AG10803 (cell line): ENCODE measurements at regions not wholly inside any gene's neighbourhood (a gene's known extent, or its start where the extent isn't known, plus 50 kb on each side); places are given as distances from the start of the nearest gene placed in this dataset.

Experiments used
- DNase-seq: peaks from one replicate; pipeline ENCODE4 v3.0.0; 2010; ENCODE audit warnings: low read depth
- H3K4me3 ChIP-seq: 2 replicates; pipeline ENCODE4 v1.5.1; 2011; ENCODE audit warnings: mild to moderate bottlenecking, low read length, control low read depth
- CTCF ChIP-seq: conservative IDR thresholded peaks from 2 replicates; pipeline ENCODE4 v1.5.1; 2011; ENCODE audit warnings: mild to moderate bottlenecking, low read length, control low read depth, inconsistent platforms

GRCh38 chr3:72354486-72354885, 493.8 kb downstream of the SHQ1 start:
- TF ChIP-seq CTCF = no peak
- DNase-seq = no peak
- H3K4me3 ChIP-seq = no peak overlapping the region

GRCh38 chr3:72353236-72354128, 494.8 kb downstream of the SHQ1 start:
- DNase-seq = no peak
- H3K4me3 ChIP-seq = no peak overlapping the region
- TF ChIP-seq CTCF = no peak

GRCh38 chr3:72352176-72352575, 496.1 kb downstream of the SHQ1 start:
- DNase-seq = no peak
- no peak overlapping the region for H3K4me3 ChIP-seq
- no peak for TF ChIP-seq CTCF

- no peak for TF ChIP-seq CTCF
- DNase-seq = no peak
- no peak overlapping the region for H3K4me3 ChIP-seq
These were observed 496.7 kb downstream of the SHQ1 start for GRCh38 chr3:72351536-72351935.

- no peak overlapping the region for H3K4me3 ChIP-seq
- no peak for DNase-seq
- no peak for TF ChIP-seq CTCF
These were observed 497.3 kb downstream of the SHQ1 start for GRCh38 chr3:72350761-72351505.

- DNase-seq = no peak
- no peak overlapping the region for H3K4me3 ChIP-seq
- TF ChIP-seq CTCF = no peak
These were observed 499.9 kb downstream of the SHQ1 start for GRCh38 chr3:72348357-72348756.
